Transverse colon (tissue), 4 donors: ENCODE measurements at regions not wholly inside any gene's neighbourhood (a gene's known extent, or its start where the extent isn't known, plus 50 kb on each side); places are given as distances from the start of the nearest gene placed in this dataset.

ENCODE experiments used
- CTCF ChIP-seq, 5 experiments: fragments of 200-600 bp in 3 of 5; fragments of 450-650 bp in 2 of 5; sonication (generic) in 3 of 5; IDR thresholded peaks; 1 replicate in 2 of 5; 2 replicates in 3 of 5; pipeline ENCODE4 v1.5.1; 2016 to 2017; ENCODE audit warnings: antibody characterized with exemption in 5 of 5, inconsistent platforms in 3 of 5, mild to moderate bottlenecking in 2 of 5, moderate library complexity in 1 of 5
- EP300 ChIP-seq: sonication (generic); formaldehyde crosslinking; IDR thresholded peaks from one replicate; pipeline ENCODE4 v1.6.1; 2017; ENCODE audit warnings: antibody characterized with exemption, low read depth
- POLR2AphosphoS5 ChIP-seq, 3 donors: sonication (generic); formaldehyde crosslinking; IDR thresholded peaks; one replicate each; pipeline ENCODE4 v1.6.1; 2016; ENCODE audit warnings: antibody characterized with exemption in 3 of 3

GRCh38 chr3:1723726-1724125, 374.9 kb upstream of the CNTN4 start:
- TF ChIP-seq POLR2AphosphoS5 (IDR thresholded peaks at IDR 0.05) (no peak), CTCF (IDR thresholded peaks at IDR 0.05) (no peak), EP300 (no peak)
